ENCODE measurements at regions not wholly inside any gene's neighbourhood (a gene's known extent, or its start where the extent isn't known, plus 50 kb on each side); places are given as distances from the start of the nearest gene placed in this dataset.

DNA sequence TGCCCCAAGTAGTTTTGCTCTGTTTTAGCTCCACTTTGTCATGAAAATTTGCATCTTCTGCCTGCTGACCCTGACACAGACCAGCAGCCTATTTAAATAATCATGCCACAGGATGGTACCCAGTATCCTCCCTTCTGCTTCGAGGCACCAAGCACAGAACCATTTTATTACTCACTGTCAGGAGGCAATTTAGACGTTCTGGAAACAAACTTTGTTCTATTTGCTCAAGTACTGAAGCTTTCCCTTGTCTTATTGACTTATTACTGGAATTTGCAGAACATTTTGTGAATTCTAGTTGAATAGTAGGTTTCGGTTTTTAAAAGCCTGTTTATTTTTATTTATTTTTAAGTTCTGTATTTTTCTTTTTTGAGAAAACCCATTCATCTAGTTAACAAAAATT lies 279.6 kb upstream of the GADL1 start:
- no peak overlapping the region for H3K4me3 ChIP-seq (replicated peaks; ENCODE audit: low read depth, low read length)
- H3K36me3 ChIP-seq (ENCODE audit: control insufficient read depth, insufficient read depth, low read length) = no peaks in the 10 kb centered on the region

DNA sequence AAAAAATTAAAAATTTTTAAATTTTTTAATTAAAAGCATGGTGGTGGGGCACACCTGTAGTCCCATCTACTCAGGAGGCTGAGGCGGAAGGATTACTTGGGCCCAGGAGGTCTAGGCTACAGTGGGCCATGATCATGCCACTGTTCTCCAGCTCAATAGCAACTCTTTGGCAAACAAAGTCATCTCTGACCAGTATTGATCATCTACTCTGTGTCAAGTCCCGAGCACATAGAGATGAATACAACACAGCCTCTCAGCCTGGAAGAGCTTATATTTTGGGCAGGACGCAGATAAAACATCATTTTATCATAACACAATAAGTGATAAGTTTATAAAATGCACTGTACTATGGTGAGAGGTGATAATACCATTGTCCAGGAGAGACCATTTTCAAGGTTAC lies 281.6 kb upstream of the GADL1 start:
- TF ChIP-seq, protein P1, sequence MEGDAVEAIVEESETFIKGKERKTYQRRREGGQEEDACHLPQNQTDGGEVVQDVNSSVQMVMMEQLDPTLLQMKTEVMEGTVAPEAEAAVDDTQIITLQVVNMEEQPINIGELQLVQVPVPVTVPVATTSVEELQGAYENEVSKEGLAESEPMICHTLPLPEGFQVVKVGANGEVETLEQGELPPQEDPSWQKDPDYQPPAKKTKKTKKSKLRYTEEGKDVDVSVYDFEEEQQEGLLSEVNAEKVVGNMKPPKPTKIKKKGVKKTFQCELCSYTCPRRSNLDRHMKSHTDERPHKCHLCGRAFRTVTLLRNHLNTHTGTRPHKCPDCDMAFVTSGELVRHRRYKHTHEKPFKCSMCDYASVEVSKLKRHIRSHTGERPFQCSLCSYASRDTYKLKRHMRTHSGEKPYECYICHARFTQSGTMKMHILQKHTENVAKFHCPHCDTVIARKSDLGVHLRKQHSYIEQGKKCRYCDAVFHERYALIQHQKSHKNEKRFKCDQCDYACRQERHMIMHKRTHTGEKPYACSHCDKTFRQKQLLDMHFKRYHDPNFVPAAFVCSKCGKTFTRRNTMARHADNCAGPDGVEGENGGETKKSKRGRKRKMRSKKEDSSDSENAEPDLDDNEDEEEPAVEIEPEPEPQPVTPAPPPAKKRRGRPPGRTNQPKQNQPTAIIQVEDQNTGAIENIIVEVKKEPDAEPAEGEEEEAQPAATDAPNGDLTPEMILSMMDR (IDR thresholded peaks at IDR 0.05; ENCODE audit: insufficient read depth, low read length, poor library complexity, severe bottlenecking) = no peak
- Histone ChIP-seq H3K27me3 (replicated peaks; ENCODE audit: control insufficient read depth, insufficient read depth, low read length) (no peaks in the 10 kb centered on the region), H3K36me3 (ENCODE audit: control insufficient read depth, insufficient read depth, low read length) (no peaks in the 10 kb centered on the region)

More for the DNA sequence above, 279.6 kb upstream of the GADL1 start:
- no peaks in the 10 kb centered on the region for H3K27me3 ChIP-seq (replicated peaks; ENCODE audit: control insufficient read depth, insufficient read depth, low read length)
- TF ChIP-seq, protein P1 (IDR thresholded peaks at IDR 0.05; ENCODE audit: insufficient read depth, low read length, poor library complexity, severe bottlenecking) = no peak
- no peak for DNase-seq (ENCODE audit: extremely low read depth, insufficient read length)

DNA sequence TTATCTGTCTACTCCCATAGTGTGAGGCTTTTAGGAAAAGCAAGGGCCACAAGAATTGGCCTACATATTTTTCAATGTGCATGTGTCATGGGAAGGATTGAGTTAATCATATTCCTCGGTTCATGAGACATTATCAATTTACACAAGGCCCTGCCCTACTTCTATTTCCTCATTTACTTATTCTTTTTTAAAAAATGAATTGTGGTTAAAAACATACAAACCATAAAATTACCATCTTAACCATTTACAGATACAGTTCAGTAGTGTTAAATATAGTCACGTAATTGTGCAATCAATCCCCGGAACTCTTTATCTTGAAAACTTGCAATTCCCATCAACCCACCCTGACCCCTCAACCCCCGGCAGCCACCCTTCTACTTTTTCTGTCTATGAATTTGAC lies 284.0 kb upstream of the GADL1 start:
- Histone ChIP-seq H3K36me3 (ENCODE audit: control insufficient read depth, insufficient read depth, low read length) (no peaks in the 10 kb centered on the region), H3K4me3 (replicated peaks; ENCODE audit: low read depth, low read length) (no peak overlapping the region), H3K27me3 (replicated peaks; ENCODE audit: control insufficient read depth, insufficient read depth, low read length) (no peaks in the 10 kb centered on the region)
- DNase-seq (ENCODE audit: extremely low read depth, insufficient read length) = no peak
- TF ChIP-seq, protein P1 (IDR thresholded peaks at IDR 0.05; ENCODE audit: insufficient read depth, low read length, poor library complexity, severe bottlenecking) = no peak

More for the DNA sequence above, 281.6 kb upstream of the GADL1 start:
- no peak for DNase-seq (ENCODE audit: extremely low read depth, insufficient read length)
- no peak overlapping the region for H3K4me3 ChIP-seq (replicated peaks; ENCODE audit: low read depth, low read length)

DNA sequence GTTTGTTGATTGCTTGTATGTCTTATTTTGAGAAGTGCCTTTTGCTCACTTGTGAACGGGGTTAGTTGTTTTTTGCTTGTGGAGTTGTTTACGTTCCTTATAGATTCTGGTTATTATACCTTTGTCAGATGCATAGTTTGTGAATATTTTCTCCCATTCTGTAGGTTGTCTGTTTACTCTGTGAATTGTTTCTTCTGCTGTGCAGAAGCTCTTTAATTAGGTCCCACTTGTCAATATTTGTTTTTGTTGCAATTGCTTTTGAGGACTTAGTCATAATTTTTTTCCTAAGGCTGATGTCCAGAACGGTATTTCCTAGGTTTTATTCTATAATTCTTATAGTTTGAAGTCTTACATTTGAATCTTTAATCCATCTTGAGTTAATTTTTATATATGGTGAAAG lies 285.3 kb upstream of the GADL1 start:
- no peak for DNase-seq (ENCODE audit: extremely low read depth, insufficient read length)
- H3K4me3 ChIP-seq (replicated peaks; ENCODE audit: low read depth, low read length) = no peak overlapping the region
- H3K36me3 ChIP-seq (ENCODE audit: control insufficient read depth, insufficient read depth, low read length) = no peaks in the 10 kb centered on the region
- H3K27me3 ChIP-seq (replicated peaks; ENCODE audit: control insufficient read depth, insufficient read depth, low read length) = no peaks in the 10 kb centered on the region
- TF ChIP-seq, protein P1 (IDR thresholded peaks at IDR 0.05; ENCODE audit: insufficient read depth, low read length, poor library complexity, severe bottlenecking) = no peak

DNA sequence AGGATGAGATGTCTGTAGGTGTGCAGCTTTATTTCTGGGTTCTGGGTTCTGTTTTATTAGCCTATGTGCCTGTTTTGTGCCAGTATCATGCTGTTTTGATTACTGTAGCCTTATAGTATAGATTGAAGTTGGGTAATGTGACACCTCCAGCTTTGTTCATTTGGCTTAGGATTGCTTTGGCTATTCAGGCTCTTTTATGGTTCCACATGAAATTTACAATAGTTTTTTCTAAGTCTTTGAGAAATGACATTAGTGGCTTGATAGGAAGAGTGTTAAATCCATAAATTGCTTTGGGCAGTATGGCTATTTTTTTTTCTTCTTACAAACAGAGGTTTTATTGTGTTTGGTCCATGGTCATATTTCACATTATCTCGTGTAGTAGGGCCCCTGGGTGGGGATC lies 285.8 kb upstream of the GADL1 start:
- Histone ChIP-seq H3K27me3 (replicated peaks; ENCODE audit: control insufficient read depth, insufficient read depth, low read length) (no peaks in the 10 kb centered on the region), H3K4me3 (replicated peaks; ENCODE audit: low read depth, low read length) (no peak overlapping the region), H3K36me3 (ENCODE audit: control insufficient read depth, insufficient read depth, low read length) (no peaks in the 10 kb centered on the region)
- TF ChIP-seq, protein P1 (IDR thresholded peaks at IDR 0.05; ENCODE audit: insufficient read depth, low read length, poor library complexity, severe bottlenecking) = no peak
- no peak for DNase-seq (ENCODE audit: extremely low read depth, insufficient read length)

DNA sequence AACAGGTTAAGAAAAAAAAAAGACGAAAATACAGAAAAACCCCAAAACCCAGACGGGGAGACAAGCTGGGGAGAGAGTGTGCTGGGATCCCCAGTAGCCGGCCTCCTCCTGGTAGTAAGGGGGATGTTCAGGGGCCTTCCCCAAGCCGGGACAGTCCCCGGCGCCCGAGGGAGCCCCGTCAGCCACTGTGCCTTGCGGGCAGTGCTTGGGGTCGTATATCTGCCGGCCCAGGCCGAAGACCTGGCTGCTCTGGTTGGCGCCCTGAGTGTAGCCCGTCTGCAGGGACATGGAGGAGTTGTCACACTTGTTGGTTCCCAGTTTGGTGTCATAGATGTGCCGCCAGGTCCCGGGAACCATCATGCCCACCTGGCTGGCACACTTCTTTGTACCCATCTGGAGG lies 287.2 kb upstream of the GADL1 start:
- TF ChIP-seq, protein P1 (IDR thresholded peaks at IDR 0.05; ENCODE audit: insufficient read depth, low read length, poor library complexity, severe bottlenecking) = no peak
- Histone ChIP-seq H3K36me3 (ENCODE audit: control insufficient read depth, insufficient read depth, low read length) (no peaks in the 10 kb centered on the region), H3K27me3 (replicated peaks; ENCODE audit: control insufficient read depth, insufficient read depth, low read length) (no peaks in the 10 kb centered on the region), H3K4me3 (replicated peaks; ENCODE audit: low read depth, low read length) (no peak overlapping the region)
- no peak for DNase-seq (ENCODE audit: extremely low read depth, insufficient read length)
